ENCODE measurements at regions not wholly inside any gene's neighbourhood (a gene's known extent, or its start where the extent isn't known, plus 50 kb on each side); places are given as distances from the start of the nearest gene placed in this dataset.

DNA sequence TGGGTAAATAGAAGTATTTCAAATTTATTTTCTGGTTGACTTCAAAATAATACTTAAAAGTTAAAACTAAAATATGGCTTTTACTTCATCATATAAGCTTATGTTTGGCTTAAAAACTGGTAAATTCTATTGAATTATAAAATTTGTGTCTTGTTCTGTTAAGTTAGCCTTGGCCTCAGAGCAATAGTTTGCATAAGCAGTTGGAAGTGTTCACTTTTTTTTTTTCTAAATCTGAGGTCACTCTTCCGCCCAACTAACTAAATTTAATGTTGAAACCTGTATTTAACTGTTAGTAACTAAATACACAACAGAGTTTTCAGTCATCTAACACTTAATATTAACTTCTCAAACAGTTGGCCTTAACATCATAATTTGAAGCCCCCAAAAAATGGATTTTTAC is 871.7 kb upstream of the ADAMTS5 start:
- TF ChIP-seq, protein P1, sequence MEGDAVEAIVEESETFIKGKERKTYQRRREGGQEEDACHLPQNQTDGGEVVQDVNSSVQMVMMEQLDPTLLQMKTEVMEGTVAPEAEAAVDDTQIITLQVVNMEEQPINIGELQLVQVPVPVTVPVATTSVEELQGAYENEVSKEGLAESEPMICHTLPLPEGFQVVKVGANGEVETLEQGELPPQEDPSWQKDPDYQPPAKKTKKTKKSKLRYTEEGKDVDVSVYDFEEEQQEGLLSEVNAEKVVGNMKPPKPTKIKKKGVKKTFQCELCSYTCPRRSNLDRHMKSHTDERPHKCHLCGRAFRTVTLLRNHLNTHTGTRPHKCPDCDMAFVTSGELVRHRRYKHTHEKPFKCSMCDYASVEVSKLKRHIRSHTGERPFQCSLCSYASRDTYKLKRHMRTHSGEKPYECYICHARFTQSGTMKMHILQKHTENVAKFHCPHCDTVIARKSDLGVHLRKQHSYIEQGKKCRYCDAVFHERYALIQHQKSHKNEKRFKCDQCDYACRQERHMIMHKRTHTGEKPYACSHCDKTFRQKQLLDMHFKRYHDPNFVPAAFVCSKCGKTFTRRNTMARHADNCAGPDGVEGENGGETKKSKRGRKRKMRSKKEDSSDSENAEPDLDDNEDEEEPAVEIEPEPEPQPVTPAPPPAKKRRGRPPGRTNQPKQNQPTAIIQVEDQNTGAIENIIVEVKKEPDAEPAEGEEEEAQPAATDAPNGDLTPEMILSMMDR (IDR thresholded peaks at IDR 0.05; ENCODE audit: low read depth, low read length, missing control alignments) = no peak
- no peak overlapping the region for H3K4me3 ChIP-seq (replicated peaks; ENCODE audit: low read depth, low read length)
- no peak for DNase-seq (ENCODE audit: extremely low read depth, low read depth)

GRCh38 chr21:27837936-27838335 is 871.0 kb upstream of the ADAMTS5 start:
- DNase-seq (ENCODE audit: extremely low read depth, low read depth) = no peak
- no peak overlapping the region for H3K4me3 ChIP-seq (replicated peaks; ENCODE audit: low read depth, low read length)
- TF ChIP-seq, protein P1 (IDR thresholded peaks at IDR 0.05; ENCODE audit: low read depth, low read length, missing control alignments) = no peak

DNA sequence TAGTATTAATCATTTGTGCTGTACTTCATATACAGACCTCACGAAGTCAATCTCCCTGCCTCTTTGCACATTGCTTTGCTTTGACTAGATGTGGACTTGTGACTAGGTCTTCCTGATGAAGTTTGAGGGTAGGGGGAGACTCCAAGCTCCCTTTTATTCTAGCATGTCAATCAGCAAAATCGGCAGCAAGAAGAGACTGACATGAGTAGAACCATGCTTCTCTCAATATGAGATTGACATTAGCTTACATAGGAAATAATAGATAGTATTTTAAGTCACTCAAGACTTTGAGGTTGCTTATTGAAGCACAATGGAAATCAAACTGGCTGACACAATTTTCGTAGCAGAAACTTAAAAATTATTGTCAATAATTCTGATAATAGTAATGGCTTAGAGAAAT is 866.4 kb upstream of the ADAMTS5 start:
- TF ChIP-seq, protein P1 (IDR thresholded peaks at IDR 0.05; ENCODE audit: low read depth, low read length, missing control alignments) = no peak
- DNase-seq (ENCODE audit: extremely low read depth, low read depth) = no peak
- no peak overlapping the region for H3K4me3 ChIP-seq (replicated peaks; ENCODE audit: low read depth, low read length)

DNA sequence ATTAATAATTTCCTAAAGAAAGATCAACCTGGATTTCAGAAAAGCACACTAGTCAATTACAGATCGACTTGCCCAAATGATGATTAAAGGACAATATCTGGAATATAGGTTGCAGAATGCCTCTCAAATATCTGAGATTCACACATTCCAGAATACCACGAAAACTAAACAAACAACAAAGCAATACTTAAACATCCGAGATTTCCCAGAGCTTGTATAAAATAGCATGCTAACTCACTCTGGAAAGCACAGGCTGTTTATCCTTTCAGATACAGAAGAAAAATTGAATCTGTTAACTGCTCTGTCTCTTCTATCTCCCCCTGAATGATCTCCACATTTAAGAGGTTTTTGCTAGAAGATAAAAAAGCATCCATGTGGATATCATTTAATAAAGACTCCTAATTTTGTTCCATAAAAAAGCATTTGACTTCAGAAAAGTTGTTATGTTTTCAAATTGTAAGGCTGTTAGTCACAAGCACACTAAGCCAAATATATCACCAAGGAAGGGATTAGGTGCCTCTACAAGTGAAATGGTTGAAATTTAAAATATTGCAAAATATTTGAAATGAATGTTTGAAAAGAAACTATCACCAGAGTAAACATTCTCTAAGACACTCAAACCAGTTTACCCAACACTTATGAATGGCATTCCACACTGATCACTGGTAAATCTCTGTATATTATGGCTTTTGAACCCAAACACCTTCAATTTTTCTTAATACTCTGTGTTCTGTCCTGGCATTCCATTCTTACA is 865.1 kb upstream of the ADAMTS5 start:
- TF ChIP-seq, protein P1 (IDR thresholded peaks at IDR 0.05; ENCODE audit: low read depth, low read length, missing control alignments) = no peak
- DNase-seq (ENCODE audit: extremely low read depth, low read depth) = no peak
- H3K4me3 ChIP-seq (replicated peaks; ENCODE audit: low read depth, low read length) = no peak overlapping the region

GRCh38 chr21:27831177-27831576 is 864.3 kb upstream of the ADAMTS5 start:
- TF ChIP-seq, protein P1 (IDR thresholded peaks at IDR 0.05; ENCODE audit: low read depth, low read length, missing control alignments) = no peak
- no peak overlapping the region for H3K4me3 ChIP-seq (replicated peaks; ENCODE audit: low read depth, low read length)
- DNase-seq (ENCODE audit: extremely low read depth, low read depth) = no peak

GRCh38 chr21:27827972-27828371 is 861.1 kb upstream of the ADAMTS5 start:
- DNase-seq (ENCODE audit: extremely low read depth, low read depth) = no peak
- TF ChIP-seq, protein P1 (IDR thresholded peaks at IDR 0.05; ENCODE audit: low read depth, low read length, missing control alignments) = no peak
- no peak overlapping the region for H3K4me3 ChIP-seq (replicated peaks; ENCODE audit: low read depth, low read length)

DNA sequence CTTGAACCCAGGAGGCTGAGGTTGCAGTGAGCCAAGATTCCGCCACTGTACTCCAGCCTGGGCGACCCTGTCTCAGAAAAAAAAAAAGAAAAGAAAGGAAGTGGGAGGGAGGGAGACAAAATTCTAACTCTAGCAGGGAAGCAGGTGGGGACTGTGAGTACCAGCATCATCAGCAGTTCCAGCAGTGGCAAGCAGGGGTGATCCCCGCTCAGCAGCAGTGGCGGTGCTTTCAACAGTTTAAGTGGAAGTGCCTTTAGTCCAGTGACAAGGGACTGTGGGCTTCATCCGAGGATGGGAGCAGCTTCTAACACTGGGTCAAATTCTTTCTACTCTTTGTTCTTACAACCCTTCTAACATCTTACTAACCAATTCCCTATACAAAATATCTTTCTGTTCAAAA is 858.1 kb upstream of the ADAMTS5 start:
- no peak for DNase-seq (ENCODE audit: extremely low read depth, low read depth)
- no peak overlapping the region for H3K4me3 ChIP-seq (replicated peaks; ENCODE audit: low read depth, low read length)
- TF ChIP-seq, protein P1 (IDR thresholded peaks at IDR 0.05; ENCODE audit: low read depth, low read length, missing control alignments) = no peak

Data from HFF-Myc (cell line).